ENCODE measurements at regions not wholly inside any gene's neighbourhood (a gene's known extent, or its start where the extent isn't known, plus 50 kb on each side); places are given as distances from the start of the nearest gene placed in this dataset.

DNA sequence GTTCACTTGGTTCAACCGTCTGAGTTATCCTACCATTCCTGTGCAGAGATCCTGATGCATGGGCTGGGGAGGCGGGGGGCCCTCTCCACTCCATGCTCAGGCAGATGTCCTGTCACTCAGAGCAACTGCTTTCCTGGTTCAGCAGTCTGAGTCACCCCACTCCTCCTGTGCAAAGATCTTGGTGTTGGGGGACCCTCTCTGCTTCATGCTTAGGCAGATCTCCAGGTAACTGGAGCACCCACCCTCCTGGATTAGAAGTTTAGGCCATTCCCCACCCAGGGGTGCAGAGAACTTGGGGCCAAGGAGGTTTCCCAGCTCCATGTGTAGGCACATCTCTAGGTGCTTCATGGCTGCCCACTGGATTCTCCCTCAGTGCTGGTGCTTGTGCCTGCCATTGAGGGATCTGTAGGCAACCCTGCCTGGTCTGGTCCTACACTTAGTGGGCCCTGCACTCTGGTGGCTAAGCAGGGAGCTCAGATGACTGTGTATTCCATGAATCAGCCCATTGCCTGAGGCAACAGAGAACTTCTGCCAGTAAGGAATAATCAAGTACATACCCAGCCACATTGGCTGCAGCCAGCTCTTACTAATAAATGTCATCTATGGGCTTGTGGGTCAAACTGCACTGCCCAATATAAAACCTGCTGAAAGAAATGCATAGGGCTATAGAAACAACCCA, 465.4 kb upstream of the THBS1 start:
- peaks cover 10% of the 10 kb centered on the region for H3K36me3 Mint-ChIP-seq (ENCODE audit: low read depth, unreplicated experiment)
- Histone ChIP-seq H2AFZ (ENCODE audit: low read depth, low read length) (no peak overlapping the region), H4K20me1 (ENCODE audit: insufficient read depth, low read length) (no peaks in the 10 kb centered on the region), H3K4me1 (ENCODE audit: insufficient read depth, low read length) (peaks cover 13% of the 10 kb centered on the region), H3K4me2 (ENCODE audit: low read length) (no peak overlapping the region), H3K9me3 (ENCODE audit: insufficient read depth, low read depth, low read length) (no peaks in the 10 kb centered on the region), H3K27ac (ENCODE audit: low read depth, low read length) (no peak overlapping the region), H3K9ac (ENCODE audit: low read length) (no peak overlapping the region), H3K27me3 (ENCODE audit: insufficient read depth, low read length) (no peaks in the 10 kb centered on the region), H3K36me3 (ENCODE audit: insufficient read depth, low read length) (no peaks in the 10 kb centered on the region), H3K4me3 (ENCODE audit: insufficient read depth, low read depth, low read length) (no peak overlapping the region), H3K79me2 (ENCODE audit: insufficient read depth, low read length) (no peaks in the 10 kb centered on the region)
- peaks cover 25% of the 10 kb centered on the region for H3K9me3 Mint-ChIP-seq (ENCODE audit: unreplicated experiment)
- H3K27me3 Mint-ChIP-seq (ENCODE audit: low read depth, unreplicated experiment): no peaks in the 10 kb centered on the region
- H3K4me1 Mint-ChIP-seq (ENCODE audit: low read depth, unreplicated experiment): peaks cover 23% of the 10 kb centered on the region
- DNase-seq (ENCODE audit: low read depth) (no peak), FAIRE-seq (no peak)
- H3K27ac Mint-ChIP-seq (ENCODE audit: unreplicated experiment): no peak overlapping the region
- no peak overlapping the region for H3K4me3 Mint-ChIP-seq (ENCODE audit: unreplicated experiment)
- TF ChIP-seq, protein P1, sequence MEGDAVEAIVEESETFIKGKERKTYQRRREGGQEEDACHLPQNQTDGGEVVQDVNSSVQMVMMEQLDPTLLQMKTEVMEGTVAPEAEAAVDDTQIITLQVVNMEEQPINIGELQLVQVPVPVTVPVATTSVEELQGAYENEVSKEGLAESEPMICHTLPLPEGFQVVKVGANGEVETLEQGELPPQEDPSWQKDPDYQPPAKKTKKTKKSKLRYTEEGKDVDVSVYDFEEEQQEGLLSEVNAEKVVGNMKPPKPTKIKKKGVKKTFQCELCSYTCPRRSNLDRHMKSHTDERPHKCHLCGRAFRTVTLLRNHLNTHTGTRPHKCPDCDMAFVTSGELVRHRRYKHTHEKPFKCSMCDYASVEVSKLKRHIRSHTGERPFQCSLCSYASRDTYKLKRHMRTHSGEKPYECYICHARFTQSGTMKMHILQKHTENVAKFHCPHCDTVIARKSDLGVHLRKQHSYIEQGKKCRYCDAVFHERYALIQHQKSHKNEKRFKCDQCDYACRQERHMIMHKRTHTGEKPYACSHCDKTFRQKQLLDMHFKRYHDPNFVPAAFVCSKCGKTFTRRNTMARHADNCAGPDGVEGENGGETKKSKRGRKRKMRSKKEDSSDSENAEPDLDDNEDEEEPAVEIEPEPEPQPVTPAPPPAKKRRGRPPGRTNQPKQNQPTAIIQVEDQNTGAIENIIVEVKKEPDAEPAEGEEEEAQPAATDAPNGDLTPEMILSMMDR (IDR thresholded peaks at IDR 0.05; ENCODE audit: insufficient read depth, low read depth, low read length): no peak
- no peak for TF ChIP-seq EZH2 (IDR thresholded peaks at IDR 0.05; ENCODE audit: insufficient read depth, low read length)

DNA sequence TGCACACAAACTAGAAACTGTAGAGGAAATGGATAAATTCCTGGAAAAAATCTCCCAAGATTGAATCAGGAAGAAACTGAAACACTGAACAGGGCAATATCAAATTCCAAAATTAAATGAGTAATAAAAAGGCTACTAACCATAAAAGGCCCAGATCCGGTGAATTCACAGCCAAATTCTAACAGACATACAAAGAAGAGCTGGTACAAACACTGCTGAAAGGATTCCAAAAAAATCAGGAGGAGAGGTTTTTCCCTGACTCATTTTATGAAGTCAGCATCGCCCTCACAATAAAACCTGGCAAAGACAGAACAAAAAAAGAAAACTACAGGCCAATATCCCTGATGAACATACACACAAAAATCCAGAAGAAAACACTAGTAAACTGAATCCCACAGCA, 462.4 kb upstream of the THBS1 start:
- H3K36me3 ChIP-seq (ENCODE audit: insufficient read depth, low read length): no peaks in the 10 kb centered on the region
- FAIRE-seq: peak; percentile 92
- peak overlapping the region; percentile 51 for H3K4me3 Mint-ChIP-seq (ENCODE audit: unreplicated experiment)
- no peak overlapping the region for H2AFZ ChIP-seq (ENCODE audit: low read depth, low read length)
- peak overlapping the region; percentile 74 for H3K27ac ChIP-seq (ENCODE audit: low read depth, low read length)
- H3K4me2 ChIP-seq (ENCODE audit: low read length): peak overlapping the region; percentile 65
- no peaks in the 10 kb centered on the region for H3K27me3 ChIP-seq (ENCODE audit: insufficient read depth, low read length)
- peaks cover 10% of the 10 kb centered on the region for H3K4me1 ChIP-seq (ENCODE audit: insufficient read depth, low read length)
- H3K27ac Mint-ChIP-seq (ENCODE audit: unreplicated experiment): peak overlapping the region; percentile 68
- H3K4me1 Mint-ChIP-seq (ENCODE audit: low read depth, unreplicated experiment): peaks cover 14% of the 10 kb centered on the region
- no peaks in the 10 kb centered on the region for H3K9me3 ChIP-seq (ENCODE audit: insufficient read depth, low read depth, low read length)
- TF ChIP-seq EZH2 (IDR thresholded peaks at IDR 0.05; ENCODE audit: insufficient read depth, low read length): no peak
- TF ChIP-seq, protein P1 (IDR thresholded peaks at IDR 0.05; ENCODE audit: insufficient read depth, low read depth, low read length): no peak
- peak overlapping the region; percentile 56 for H3K9ac ChIP-seq (ENCODE audit: low read length)
- peak; percentile 94 for DNase-seq (ENCODE audit: low read depth)
- no peaks in the 10 kb centered on the region for H3K79me2 ChIP-seq (ENCODE audit: insufficient read depth, low read length)
- H4K20me1 ChIP-seq (ENCODE audit: insufficient read depth, low read length): no peaks in the 10 kb centered on the region
- H3K4me3 ChIP-seq (ENCODE audit: insufficient read depth, low read depth, low read length): no peak overlapping the region
- peaks cover 20% of the 10 kb centered on the region for H3K9me3 Mint-ChIP-seq (ENCODE audit: unreplicated experiment)
- no peaks in the 10 kb centered on the region for H3K27me3 Mint-ChIP-seq (ENCODE audit: low read depth, unreplicated experiment)
- peaks cover 9% of the 10 kb centered on the region for H3K36me3 Mint-ChIP-seq (ENCODE audit: low read depth, unreplicated experiment)

DNA sequence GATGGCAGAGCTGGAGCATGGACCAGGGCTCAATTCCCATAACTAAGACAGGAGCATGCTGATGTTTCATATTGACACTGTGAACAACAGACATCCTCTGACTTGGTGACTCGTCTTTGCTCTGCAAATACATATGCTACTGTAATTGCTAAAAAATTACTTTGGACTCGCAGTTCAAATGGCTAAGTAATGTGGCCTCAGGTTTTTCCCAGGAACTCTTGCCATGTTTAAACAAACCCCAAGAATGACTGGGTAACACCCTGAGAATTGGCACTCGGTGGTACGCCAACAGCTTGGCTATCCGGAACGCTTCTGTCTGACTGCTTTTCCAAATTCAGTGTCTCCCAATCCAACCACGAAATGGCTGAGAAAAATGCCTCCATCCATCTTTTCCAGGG, 456.7 kb upstream of the THBS1 start:
- Histone ChIP-seq H2AFZ (ENCODE audit: low read depth, low read length) (peak overlapping the region; percentile 35), H3K4me1 (ENCODE audit: insufficient read depth, low read length) (peaks cover 38% of the 10 kb centered on the region), H3K79me2 (ENCODE audit: insufficient read depth, low read length) (no peaks in the 10 kb centered on the region), H4K20me1 (ENCODE audit: insufficient read depth, low read length) (no peaks in the 10 kb centered on the region), H3K9ac (ENCODE audit: low read length) (peak overlapping the region; percentile 35), H3K4me2 (ENCODE audit: low read length) (peak overlapping the region; percentile 45), H3K9me3 (ENCODE audit: insufficient read depth, low read depth, low read length) (no peaks in the 10 kb centered on the region), H3K27ac (ENCODE audit: low read depth, low read length) (peak overlapping the region; percentile 84), H3K27me3 (ENCODE audit: insufficient read depth, low read length) (no peaks in the 10 kb centered on the region), H3K4me3 (ENCODE audit: insufficient read depth, low read depth, low read length) (no peak overlapping the region), H3K36me3 (ENCODE audit: insufficient read depth, low read length) (no peaks in the 10 kb centered on the region)
- TF ChIP-seq, protein P1 (IDR thresholded peaks at IDR 0.05; ENCODE audit: insufficient read depth, low read depth, low read length): no peak
- TF ChIP-seq EZH2 (IDR thresholded peaks at IDR 0.05; ENCODE audit: insufficient read depth, low read length): no peak
- H3K9me3 Mint-ChIP-seq (ENCODE audit: unreplicated experiment): no peaks in the 10 kb centered on the region
- H3K36me3 Mint-ChIP-seq (ENCODE audit: low read depth, unreplicated experiment): no peaks in the 10 kb centered on the region
- H3K27ac Mint-ChIP-seq (ENCODE audit: unreplicated experiment): peak overlapping the region; percentile 72
- H3K4me1 Mint-ChIP-seq (ENCODE audit: low read depth, unreplicated experiment): peaks cover 43% of the 10 kb centered on the region
- H3K27me3 Mint-ChIP-seq (ENCODE audit: low read depth, unreplicated experiment): no peaks in the 10 kb centered on the region
- FAIRE-seq: peak; percentile 37
- H3K4me3 Mint-ChIP-seq (ENCODE audit: unreplicated experiment): no peak overlapping the region
- DNase-seq (ENCODE audit: low read depth): no peak
